ENCODE measurements at regions not wholly inside any gene's neighbourhood (a gene's known extent, or its start where the extent isn't known, plus 50 kb on each side); places are given as distances from the start of the nearest gene placed in this dataset.
A peak's percentile ranks its signal among the peaks of the same experiment; 100 is the strongest.
"Not testable (repeated sequence)": the region's sequence is repeated elsewhere in the genome, so short reads cannot be mapped to it uniquely, and the experiment has no call there.

- peak; percentile 12 for DNase-seq
Observed at GRCh38 chr2:155653176-155653575, 679.3 kb downstream of the NR4A2 start.

- no peak for DNase-seq
Observed at GRCh38 chr2:155651851-155652250, 680.7 kb downstream of the NR4A2 start.

- DNase-seq, result no peak
Observed at GRCh38 chr2:155645791-155646190, 686.7 kb downstream of the NR4A2 start.

GRCh38 chr2:155643056-155643775, 689.3 kb downstream of the NR4A2 start:
- DNase-seq, result no peak

- no peak for DNase-seq
Observed at GRCh38 chr2:155633887-155634570, 698.5 kb downstream of the NR4A2 start.

- no peak for DNase-seq
Observed at GRCh38 chr2:155633060-155633839, 699.3 kb downstream of the NR4A2 start.

GRCh38 chr2:155630760-155631159, 701.8 kb downstream of the NR4A2 start:
- no peak for DNase-seq

- no peak for DNase-seq
Observed at GRCh38 chr2:155622443-155622842, 710.1 kb downstream of the NR4A2 start.

GRCh38 chr2:155600914-155601760, 731.4 kb downstream of the NR4A2 start:
- DNase-seq, result no peak

GRCh38 chr2:155600296-155600695, 732.2 kb downstream of the NR4A2 start:
- DNase-seq, result no peak

GRCh38 chr2:155599834-155600233, 732.7 kb downstream of the NR4A2 start:
- no peak for DNase-seq

GRCh38 chr2:155583674-155584195, 748.8 kb downstream of the NR4A2 start:
- DNase-seq, result no peak

- no peak for DNase-seq
Observed at GRCh38 chr2:155574941-155575340, 757.6 kb downstream of the NR4A2 start.

- DNase-seq, result peak; percentile 17
Observed at GRCh38 chr2:155547571-155547970, 785.0 kb downstream of the NR4A2 start.

GRCh38 chr2:155546721-155547555, 785.6 kb downstream of the NR4A2 start:
- DNase-seq, result peak; percentile 87

GRCh38 chr2:155539028-155539427, 793.5 kb downstream of the NR4A2 start:
- not testable (repeated sequence) for DNase-seq

GRCh38 chr2:155528034-155528433, 804.5 kb downstream of the NR4A2 start:
- no peak for DNase-seq

- DNase-seq, result no peak
Observed at GRCh38 chr2:155525199-155525598, 807.3 kb downstream of the NR4A2 start.

- peak; percentile 37 for DNase-seq
Observed at GRCh38 chr2:155519529-155520130, 812.9 kb downstream of the NR4A2 start.

GRCh38 chr2:155518094-155518493, 814.4 kb downstream of the NR4A2 start:
- no peak for DNase-seq

- DNase-seq, result no peak
Observed at GRCh38 chr2:155517362-155517761, 815.2 kb downstream of the NR4A2 start.
